ENCODE measurements at regions not wholly inside any gene's neighbourhood (a gene's known extent, or its start where the extent isn't known, plus 50 kb on each side); places are given as distances from the start of the nearest gene placed in this dataset.

DNA sequence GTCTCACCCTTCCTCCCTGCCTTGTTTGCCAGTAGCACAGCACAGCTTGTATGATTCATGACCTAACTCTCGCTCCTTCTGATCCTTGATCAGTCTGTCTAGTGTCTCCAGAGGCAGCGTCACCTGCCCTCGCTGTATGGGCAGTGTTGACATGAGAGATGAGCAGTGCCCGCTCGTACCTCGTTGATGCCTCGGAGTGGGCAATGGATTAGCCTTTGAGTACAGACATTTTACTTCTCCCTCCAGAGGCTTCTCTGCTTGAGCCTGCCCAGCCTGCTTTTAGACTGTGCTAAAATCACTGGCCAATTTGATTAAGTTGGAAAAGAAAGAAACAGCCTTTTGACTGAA is 569.0 kb downstream of the NTRK3 start:
- no peak for TF ChIP-seq MXI1 (IDR thresholded peaks at IDR 0.05; ENCODE audit: borderline replicate concordance, low read depth, low read length)
- TF ChIP-seq, protein P1, sequence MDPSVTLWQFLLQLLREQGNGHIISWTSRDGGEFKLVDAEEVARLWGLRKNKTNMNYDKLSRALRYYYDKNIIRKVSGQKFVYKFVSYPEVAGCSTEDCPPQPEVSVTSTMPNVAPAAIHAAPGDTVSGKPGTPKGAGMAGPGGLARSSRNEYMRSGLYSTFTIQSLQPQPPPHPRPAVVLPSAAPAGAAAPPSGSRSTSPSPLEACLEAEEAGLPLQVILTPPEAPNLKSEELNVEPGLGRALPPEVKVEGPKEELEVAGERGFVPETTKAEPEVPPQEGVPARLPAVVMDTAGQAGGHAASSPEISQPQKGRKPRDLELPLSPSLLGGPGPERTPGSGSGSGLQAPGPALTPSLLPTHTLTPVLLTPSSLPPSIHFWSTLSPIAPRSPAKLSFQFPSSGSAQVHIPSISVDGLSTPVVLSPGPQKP (IDR thresholded peaks at IDR 0.05; ENCODE audit: borderline replicate concordance, low read depth, low read length): no peak
- no peak for TF ChIP-seq MAZ (IDR thresholded peaks at IDR 0.05; ENCODE audit: borderline replicate concordance, low read depth, low read length)
- Histone ChIP-seq H3K23ac (ENCODE audit: low read depth, low read length) (no peak overlapping the region), H2AFZ (replicated peaks; ENCODE audit: low read length, poor library complexity) (no peak overlapping the region), H4K91ac (ENCODE audit: insufficient read depth, low read depth, low read length) (no peak overlapping the region), H3K56ac (ENCODE audit: extremely low read depth, insufficient read depth, low read length) (no peak overlapping the region), H3K9ac (ENCODE audit: low read depth, low read length) (no peak overlapping the region), H2AK5ac (ENCODE audit: low read depth, low read length) (no peak overlapping the region), H4K20me1 (ENCODE audit: insufficient read depth, low read length) (no peaks in the 10 kb centered on the region), H3K4me2 (ENCODE audit: low read depth, low read length) (no peak overlapping the region), H2AK9ac (replicated peaks; ENCODE audit: low read depth, low read length, poor library complexity) (no peak overlapping the region), H3K4ac (ENCODE audit: low read depth, low read length) (no peak overlapping the region), H3K9me1 (ENCODE audit: insufficient read depth, low read length) (no peaks in the 10 kb centered on the region), H3K27me3 (ENCODE audit: control insufficient read depth, insufficient read depth, low read length) (no peaks in the 10 kb centered on the region), H2BK120ac (ENCODE audit: low read depth, low read length) (no peak overlapping the region), H2BK5ac (ENCODE audit: low read depth, low read length, poor library complexity, severe bottlenecking) (no peak overlapping the region), H2BK20ac (ENCODE audit: low read depth, low read length) (no peak overlapping the region), H3K4me3 (ENCODE audit: insufficient read depth, low read depth, low read length) (no peak overlapping the region), H3K14ac (replicated peaks; ENCODE audit: low read depth, low read length) (no peak overlapping the region), H3K9me3 (ENCODE audit: control insufficient read depth, insufficient read depth, low read length) (no peaks in the 10 kb centered on the region), H3K27ac (ENCODE audit: insufficient read depth, low read length) (no peak overlapping the region), H3K79me1 (ENCODE audit: low read depth in 1 of 2, low read length in 2 of 2) (no peaks in the 10 kb centered on the region), H3K4me1 (ENCODE audit: control insufficient read depth, insufficient read depth, low read length) (no peaks in the 10 kb centered on the region), H4K5ac (ENCODE audit: low read depth, low read length) (no peak overlapping the region), H3K36me3 (ENCODE audit: control insufficient read depth, insufficient read depth, low read length) (no peaks in the 10 kb centered on the region), H4K8ac (ENCODE audit: low read depth in 2 of 2, low read length in 2 of 2) (no peak overlapping the region), H3K18ac (ENCODE audit: low read depth, low read length) (no peak overlapping the region), H2BK15ac (ENCODE audit: low read depth, low read length) (no peak overlapping the region)
- in situ Hi-C loops (cut with MboI; ENCODE audit: low sequenced_read_pairs) (no loop called here), intact Hi-C loops (cut with micrococcal nuclease) (no loop called here), dilution Hi-C loops (cut with HindIII; ENCODE audit: low sequenced_read_pairs, unreplicated experiment) (no loop called here)
- WGBS, 2 experiments (ENCODE audit: extremely low coverage in 2 of 2, insufficient read length in 1 of 2): no CpG with 5 or more reads among the region's 7 CpGs
- no TSS peak for BruUV-seq (replicated peaks)
- ChIA-PET CTCF (no interaction called here), POLR2A (ENCODE audit: unreplicated experiment) (no interaction called here)
- no peak for ATAC-seq (ENCODE audit: low read depth)
- DNase-seq: no peak
